NCI-H526 (cell line): ENCODE measurements at regions not wholly inside any gene's neighbourhood (a gene's known extent, or its start where the extent isn't known, plus 50 kb on each side); places are given as distances from the start of the nearest gene placed in this dataset.
"Not testable (repeated sequence)": the region's sequence is repeated elsewhere in the genome, so short reads cannot be mapped to it uniquely, and the experiment has no call there.

Experiments used
- DNase-seq, 2 experiments: peaks; one replicate each; lab custom pipeline; 2025; lab: John Stamatoyannopoulos, UW

GRCh38 chr10:37473906-37474305, 348.5 kb downstream of the ANKRD30A start:
- DNase-seq: no peak

GRCh38 chr10:37467246-37467645, 341.8 kb downstream of the ANKRD30A start:
- DNase-seq: no peak

GRCh38 chr10:37456456-37456855, 331.1 kb downstream of the ANKRD30A start:
- no peak for DNase-seq

- no peak for DNase-seq
Observed at GRCh38 chr10:37448161-37448560, 322.8 kb downstream of the ANKRD30A start.

- no peak for DNase-seq
Observed at GRCh38 chr10:37442882-37443281, 317.5 kb downstream of the ANKRD30A start.

GRCh38 chr10:37441224-37441623, 315.8 kb downstream of the ANKRD30A start:
- not testable (repeated sequence) for DNase-seq

- DNase-seq: no peak
Observed at GRCh38 chr10:37439826-37440225, 314.4 kb downstream of the ANKRD30A start.

GRCh38 chr10:37436357-37436756, 311.0 kb downstream of the ANKRD30A start:
- no peak for DNase-seq

- DNase-seq: no peak
Observed at GRCh38 chr10:37434091-37434490, 308.7 kb downstream of the ANKRD30A start.
